H9 (cell line): ENCODE measurements at regions not wholly inside any gene's neighbourhood (a gene's known extent, or its start where the extent isn't known, plus 50 kb on each side); places are given as distances from the start of the nearest gene placed in this dataset.

ENCODE experiments used
- DNase-seq: peaks from one replicate; pipeline ENCODE4 v3.0.0-alpha.2; 2017
- H2AFZ ChIP-seq: one replicate; pipeline ENCODE4 v1.6.1; 2013; ENCODE audit warnings: mild to moderate bottlenecking, low read length, control low read depth, moderate library complexity
- H2AK5ac ChIP-seq: 2 replicates; pipeline ENCODE4 v1.6.1; 2013; ENCODE audit warnings: low read length, control low read depth, mixed read lengths; ENCODE audit not compliant: insufficient read length
- H2BK120ac ChIP-seq: one replicate; pipeline ENCODE4 v1.6.1; 2013; ENCODE audit warnings: low read depth, mild to moderate bottlenecking, low read length, control low read depth, inconsistent platforms; ENCODE audit not compliant: poor library complexity, severe bottlenecking
- H2BK12ac ChIP-seq: 2 replicates; pipeline ENCODE4 v1.6.1; 2013; ENCODE audit warnings: low read length, control low read depth, mixed read lengths, low read depth; ENCODE audit not compliant: insufficient read length
- H2BK15ac ChIP-seq: 2 replicates; pipeline ENCODE4 v1.6.1; 2013; ENCODE audit warnings: low read depth, low read length, control low read depth
- H2BK20ac ChIP-seq: one replicate; pipeline ENCODE4 v1.6.1; 2013; ENCODE audit warnings: low read depth, mild to moderate bottlenecking, low read length, control low read depth, inconsistent platforms; ENCODE audit not compliant: poor library complexity, severe bottlenecking
- H2BK5ac ChIP-seq: 2 replicates; pipeline ENCODE4 v1.6.1; 2013; ENCODE audit warnings: low read length, control low read depth, mixed read lengths; ENCODE audit not compliant: insufficient read length
- H3K14ac ChIP-seq: 2 replicates; pipeline ENCODE4 v1.6.1; 2013; ENCODE audit warnings: low read length, control low read depth; ENCODE audit not compliant: insufficient read depth
- H3K18ac ChIP-seq: 2 replicates; pipeline ENCODE4 v1.6.1; 2013; ENCODE audit warnings: low read depth, mild to moderate bottlenecking, mixed read lengths, low read length, control low read depth; ENCODE audit not compliant: insufficient read length
- H3K23ac ChIP-seq: 2 replicates; pipeline ENCODE4 v1.6.1; 2013; ENCODE audit warnings: low read length, control low read depth, mixed read lengths, low read depth; ENCODE audit not compliant: insufficient read length
- H3K23me2 ChIP-seq: 2 replicates; pipeline ENCODE4 v1.6.1; 2013; ENCODE audit warnings: low read depth, mild to moderate bottlenecking, mixed read lengths, low read length, control low read depth; ENCODE audit not compliant: insufficient read length, poor library complexity, severe bottlenecking
- H3K27ac ChIP-seq: 2 replicates; pipeline ENCODE4 v1.5.1; 2013; ENCODE audit warnings: low read length, control low read depth, mixed read lengths, low read depth; ENCODE audit not compliant: insufficient read length
- H3K27me3 ChIP-seq: 2 replicates; pipeline ENCODE4 v1.6.1; 2013; ENCODE audit warnings: low read length, control low read depth, inconsistent platforms; ENCODE audit not compliant: insufficient read depth
- H3K4ac ChIP-seq: 2 replicates; pipeline ENCODE4 v1.6.1; 2013; ENCODE audit warnings: low read depth, mild to moderate bottlenecking, control low read depth, inconsistent platforms, low read length, moderate library complexity
- H3K4me1 ChIP-seq: 2 replicates; pipeline ENCODE4 v1.6.1; 2013; ENCODE audit warnings: low read length, control low read depth, inconsistent platforms; ENCODE audit not compliant: insufficient read depth
- H3K4me2 ChIP-seq: 2 replicates; pipeline ENCODE4 v1.6.1; 2013; ENCODE audit warnings: low read length, control low read depth, mixed read lengths; ENCODE audit not compliant: insufficient read length, insufficient read depth
- H3K56ac ChIP-seq: 2 replicates; pipeline ENCODE4 v1.6.1; 2013; ENCODE audit warnings: low read depth, mild to moderate bottlenecking, mixed read lengths, low read length, control low read depth; ENCODE audit not compliant: insufficient read length
- H3K79me1 ChIP-seq: 2 replicates; pipeline ENCODE4 v1.6.1; 2013; ENCODE audit warnings: low read depth, mild to moderate bottlenecking, moderate library complexity, low read length, control low read depth, inconsistent platforms; ENCODE audit not compliant: insufficient read depth, poor library complexity, severe bottlenecking
- H3K79me2 ChIP-seq: 2 replicates; pipeline ENCODE4 v1.6.1; 2013; ENCODE audit warnings: low read length, control low read depth, inconsistent platforms; ENCODE audit not compliant: insufficient read depth
- H3K9ac ChIP-seq: 2 replicates; pipeline ENCODE4 v1.6.1; 2013; ENCODE audit warnings: low read length, control low read depth, mixed read lengths; ENCODE audit not compliant: insufficient read length; ENCODE audit errors: extremely low read depth
- H3K9me3 ChIP-seq: one replicate; pipeline ENCODE4 v1.6.1; 2013; ENCODE audit warnings: low read depth, low read length, inconsistent platforms; ENCODE audit not compliant: control insufficient read depth
- H3T11ph ChIP-seq: one replicate; pipeline ENCODE4 v1.6.1; 2013; ENCODE audit warnings: mild to moderate bottlenecking, low read length, control low read depth, inconsistent platforms
- H4K20me1 ChIP-seq: one replicate; pipeline ENCODE4 v1.6.1; 2013; ENCODE audit not compliant: control insufficient read depth, insufficient read length, insufficient read depth
- H4K5ac ChIP-seq: 2 replicates; pipeline ENCODE4 v1.6.1; 2013; ENCODE audit warnings: low read depth, mild to moderate bottlenecking, mixed read lengths, low read length, control low read depth; ENCODE audit not compliant: insufficient read length
- H4K8ac ChIP-seq: replicated peaks from 2 replicates; pipeline ENCODE4 v1.6.1; 2013; ENCODE audit warnings: low read length, control low read depth, mixed read lengths, low read depth; ENCODE audit not compliant: insufficient read length
- H4K91ac ChIP-seq: 2 replicates; pipeline ENCODE4 v1.6.1; 2013; ENCODE audit warnings: low read depth, mild to moderate bottlenecking, moderate library complexity, mixed read lengths, low read length, control low read depth; ENCODE audit not compliant: insufficient read length
- H3K27ac Mint-ChIP-seq, 3 experiments: 2 replicates in 2 of 3; 3 replicates in 1 of 3; pipeline ENCODE4 v1.8.0; 2020 to 2021; ENCODE audit warnings: mixed read lengths in 3 of 3, mild to moderate bottlenecking in 1 of 3, moderate library complexity in 1 of 3
- H3K27me3 Mint-ChIP-seq: 2 replicates; pipeline ENCODE4 v1.8.0; 2021; ENCODE audit warnings: low read depth, mild to moderate bottlenecking, moderate library complexity, mixed read lengths
- H3K36me3 Mint-ChIP-seq, 3 experiments: 2 replicates in 2 of 3; 3 replicates in 1 of 3; pipeline ENCODE4 v1.8.0; 2020 to 2021; ENCODE audit warnings: low read depth in 3 of 3, mixed read lengths in 3 of 3; ENCODE audit not compliant: insufficient read depth in 1 of 3
- H3K4me1 Mint-ChIP-seq, 2 experiments: 2 replicates each; pipeline ENCODE4 v1.8.0; 2020; ENCODE audit warnings: mixed read lengths in 2 of 2
- H3K4me3 Mint-ChIP-seq, 2 experiments: 2 replicates in 1 of 2; 3 replicates in 1 of 2; pipeline ENCODE4 v1.8.0; 2020 to 2021; ENCODE audit warnings: mild to moderate bottlenecking in 2 of 2, mixed read lengths in 2 of 2, moderate library complexity in 1 of 2
- H3K9me3 Mint-ChIP-seq, 2 experiments: 2 replicates in 1 of 2; 3 replicates in 1 of 2; pipeline ENCODE4 v1.8.0; 2020; ENCODE audit warnings: mild to moderate bottlenecking in 2 of 2, mixed read lengths in 2 of 2, moderate library complexity in 1 of 2
- CTCF ChIP-seq: fragments of 200-600 bp; sonication (generic); conservative IDR thresholded peaks from 3 replicates; pipeline ENCODE4 v1.8.0; 2021; ENCODE audit warnings: antibody characterized with exemption, mild to moderate bottlenecking
- WGBS: extraction: QIAGEN DNeasy Blood & Tissue Kit; methylation state at CpG from one replicate; pipeline ENCODE4 v1.1.7; 2013; ENCODE audit warnings: missing lambda C conversion rate, low lambda C conversion rate, mixed read lengths; ENCODE audit not compliant: insufficient read length; ENCODE audit errors: extremely low coverage; 5-methylcytosine and 5-hydroxymethylcytosine counted together

- no peak overlapping the region for H2AK5ac ChIP-seq
- no peak overlapping the region for H3K4me2 ChIP-seq
- H3K9me3 ChIP-seq = no peaks in the 10 kb centered on the region
- H3K4me3 Mint-ChIP-seq = no peak overlapping the region
- no peak overlapping the region for H2BK20ac ChIP-seq
- H3K18ac ChIP-seq = no peak overlapping the region
- no peak overlapping the region for H3K27ac Mint-ChIP-seq
- no peak overlapping the region for H2BK12ac ChIP-seq
- H3K14ac ChIP-seq = no peak overlapping the region
- no peak overlapping the region for H4K8ac ChIP-seq
- DNase-seq = no peak
- peaks cover 2 to 4% of the 10 kb centered on the region in 2 experiments for H3K4me1 Mint-ChIP-seq
- no peaks in the 10 kb centered on the region for H3K23me2 ChIP-seq
- no peak overlapping the region for H3K4ac ChIP-seq
- H2BK120ac ChIP-seq = no peak overlapping the region
- no peak overlapping the region for H4K91ac ChIP-seq
- no peak overlapping the region for H3K9ac ChIP-seq
- no CpG with 5 or more reads among the region's 3 CpGs for WGBS
- H2BK15ac ChIP-seq = no peak overlapping the region
- H3K79me1 ChIP-seq = no peaks in the 10 kb centered on the region
- no peaks in the 10 kb centered on the region for H3K27me3 ChIP-seq
- no peak overlapping the region for H3K27ac ChIP-seq
- no peak overlapping the region for H3T11ph ChIP-seq
- H3K79me2 ChIP-seq = no peaks in the 10 kb centered on the region
- no peak overlapping the region for H4K5ac ChIP-seq
- H3K9me3 Mint-ChIP-seq = peaks cover 6 to 10% of the 10 kb centered on the region in 2 experiments; a peak in 4 of 5 replicates
- H2AFZ ChIP-seq = no peak overlapping the region
- peaks cover 0 to 11% (median 2%) of the 10 kb centered on the region in 3 experiments; a peak in 3 of 7 replicates for H3K36me3 Mint-ChIP-seq
- TF ChIP-seq CTCF = no peak
- H3K56ac ChIP-seq = no peak overlapping the region
- H3K4me1 ChIP-seq = no peaks in the 10 kb centered on the region; the same call in 1 of the 2 replicates
- H3K23ac ChIP-seq = no peak overlapping the region
- no peaks in the 10 kb centered on the region for H4K20me1 ChIP-seq
- H3K27me3 Mint-ChIP-seq = no peaks in the 10 kb centered on the region
- no peak overlapping the region for H2BK5ac ChIP-seq
Observed at GRCh38 chr2:12415536-12415935, 301.2 kb upstream of the TRIB2 start.
